CD14-positive monocyte (primary cell): ENCODE measurements at regions not wholly inside any gene's neighbourhood (a gene's known extent, or its start where the extent isn't known, plus 50 kb on each side); places are given as distances from the start of the nearest gene placed in this dataset.

Experiments used
- DNase-seq, 3 donors: peaks; one replicate each; pipeline ENCODE4 v3.0.0-alpha.2; 2011 to 2022
- H2AFZ ChIP-seq: 2 replicates; pipeline ENCODE4 v1.6.0; 2012; ENCODE audit warnings: mild to moderate bottlenecking, low read depth, low read length, inconsistent platforms; ENCODE audit not compliant: insufficient read depth, poor library complexity, severe bottlenecking
- H3K27ac ChIP-seq, 2 donors: 1 replicate in 1 of 2; 2 replicates in 1 of 2; pipeline ENCODE4 v1.5.1; 2012 to 2013; ENCODE audit warnings: low read length in 2 of 2, control low read depth in 1 of 2, inconsistent platforms in 1 of 2, low read depth in 1 of 2, mild to moderate bottlenecking in 1 of 2
- H3K27me3 ChIP-seq, 2 donors: one replicate each; pipeline versions ENCODE4 v1.6.0 to v1.6.1; 2011 to 2013; ENCODE audit warnings: low read length in 2 of 2; ENCODE audit not compliant: control insufficient read depth in 2 of 2, insufficient read depth in 2 of 2
- H3K36me3 ChIP-seq, 2 donors: replicated peaks in 1 of 2; 1 replicate in 1 of 2; 2 replicates in 1 of 2; pipeline versions ENCODE4 v1.5.1 to v1.6.1; 2012 to 2013; ENCODE audit warnings: low read length in 2 of 2, control low read depth in 1 of 2, inconsistent platforms in 1 of 2, mild to moderate bottlenecking in 1 of 2; ENCODE audit not compliant: insufficient read depth in 2 of 2, control insufficient read depth in 1 of 2
- H3K4me1 ChIP-seq, 2 donors: 1 replicate in 1 of 2; 2 replicates in 1 of 2; pipeline versions ENCODE4 v1.5.1 to v1.6.1; 2012 to 2013; ENCODE audit warnings: low read length in 2 of 2, control low read depth in 1 of 2, inconsistent platforms in 1 of 2, mild to moderate bottlenecking in 1 of 2, moderate library complexity in 1 of 2; ENCODE audit not compliant: insufficient read depth in 2 of 2, control insufficient read depth in 1 of 2
- H3K4me2 ChIP-seq: replicated peaks from 2 replicates; pipeline ENCODE3; 2012; ENCODE audit warnings: low read length, moderate library complexity, mild to moderate bottlenecking; ENCODE audit not compliant: poor library complexity, severe bottlenecking; ENCODE audit errors: extremely low read depth
- H3K4me3 ChIP-seq, 3 experiments: fragments of 200-600 bp in 1 of 3; sonication (generic) in 1 of 3; replicated peaks in 1 of 3; 1 replicate in 2 of 3; 2 replicates in 1 of 3; pipeline ENCODE4 v1.5.1; 2011 to 2013; ENCODE audit warnings: low read length in 3 of 3, mild to moderate bottlenecking in 3 of 3, control low read depth in 2 of 3, low read depth in 2 of 3, inconsistent platforms in 1 of 3, moderate library complexity in 1 of 3
- H3K79me2 ChIP-seq: 2 replicates; pipeline ENCODE4 v1.6.0; 2012; ENCODE audit warnings: mild to moderate bottlenecking, control low read depth, inconsistent platforms, low read length, moderate library complexity; ENCODE audit not compliant: insufficient read depth
- H3K9ac ChIP-seq: 2 replicates; pipeline ENCODE4 v1.6.0; 2017; ENCODE audit warnings: low read length, mild to moderate bottlenecking; ENCODE audit not compliant: insufficient read depth, poor library complexity, severe bottlenecking
- H3K9me3 ChIP-seq, 2 donors: replicated peaks in 1 of 2; 1 replicate in 1 of 2; 2 replicates in 1 of 2; pipeline versions ENCODE4 v1.5.1 to v1.6.1; 2012 to 2013; ENCODE audit warnings: low read length in 2 of 2, control low read depth in 1 of 2; ENCODE audit not compliant: control insufficient read depth in 1 of 2, insufficient read depth in 1 of 2
- H4K20me1 ChIP-seq: 2 replicates; pipeline ENCODE4 v1.6.0; 2012; ENCODE audit warnings: mild to moderate bottlenecking, low read length, control low read depth, moderate library complexity; ENCODE audit not compliant: insufficient read depth
- H3K27ac Mint-ChIP-seq, 7 donors: one replicate each; pipeline ENCODE4 v1.8.0; 2020; ENCODE audit warnings: mild to moderate bottlenecking in 7 of 7, mixed read lengths in 7 of 7, moderate library complexity in 6 of 7, inconsistent platforms in 2 of 7
- H3K27me3 Mint-ChIP-seq, 3 donors: one replicate each; pipeline ENCODE4 v1.8.0; 2021 to 2022; ENCODE audit warnings: low read depth in 3 of 3, mild to moderate bottlenecking in 3 of 3, mixed read lengths in 3 of 3, moderate library complexity in 3 of 3, inconsistent platforms in 1 of 3
- H3K36me3 Mint-ChIP-seq, 2 donors: one replicate each; pipeline ENCODE4 v1.8.0; 2020; ENCODE audit warnings: mixed read lengths in 2 of 2, inconsistent platforms in 1 of 2, mild to moderate bottlenecking in 1 of 2
- H3K4me1 Mint-ChIP-seq: one replicate; pipeline ENCODE4 v1.8.0; 2020; ENCODE audit warnings: mild to moderate bottlenecking, mixed read lengths
- H3K4me3 Mint-ChIP-seq, 2 donors: one replicate each; pipeline ENCODE4 v1.8.0; 2020; ENCODE audit warnings: mild to moderate bottlenecking in 2 of 2, mixed read lengths in 2 of 2, moderate library complexity in 1 of 2
- H3K9me3 Mint-ChIP-seq, 7 donors: one replicate each; pipeline ENCODE4 v1.8.0; 2020 to 2022; ENCODE audit warnings: mixed read lengths in 7 of 7, mild to moderate bottlenecking in 6 of 7, moderate library complexity in 6 of 7, inconsistent platforms in 2 of 7
- CTCF ChIP-seq: fragments of 200-600 bp; IDR thresholded peaks from one replicate; pipeline ENCODE4 v1.8.0; 2022; ENCODE audit warnings: antibody characterized with exemption, mild to moderate bottlenecking
- WGBS: methylation state at CpG from one replicate; pipeline ENCODE4 v1.1.5; 2013; ENCODE audit warnings: missing lambda C conversion rate; ENCODE audit not compliant: insufficient coverage; 5-methylcytosine and 5-hydroxymethylcytosine counted together
- intact Hi-C, 2 donors: fragments of 100-400 bp; cut with micrococcal nuclease; formaldehyde crosslinking; loops; one replicate each; pipeline versions ENCODE4 v1.15.0 to v1.15.1; 2023

GRCh38 chr16:48811478-48811877 is 201.5 kb upstream of the N4BP1 start:
- no peaks in the 10 kb centered on the region for H3K4me1 ChIP-seq
- no peaks in the 10 kb centered on the region for H3K36me3 Mint-ChIP-seq
- peaks cover 5 to 14% (median 8%) of the 10 kb centered on the region in 7 donors for H3K9me3 Mint-ChIP-seq
- H3K27ac Mint-ChIP-seq = no peak overlapping the region
- peak overlapping the region in 1 of 2 donors; percentile 81 for H3K4me3 Mint-ChIP-seq
- H3K9me3 ChIP-seq = peaks cover 0 to 9% of the 10 kb centered on the region in 2 donors
- H2AFZ ChIP-seq = no peak overlapping the region
- 11% methylated on average over 8 of the region's 11 CpGs for WGBS
- no peaks in the 10 kb centered on the region for H3K4me1 Mint-ChIP-seq
- DNase-seq = no peak
- H4K20me1 ChIP-seq = no peaks in the 10 kb centered on the region
- no peaks in the 10 kb centered on the region for H3K79me2 ChIP-seq
- H3K27me3 ChIP-seq = peaks cover 29 to 42% of the 10 kb centered on the region in 2 donors
- no peak overlapping the region for H3K4me2 ChIP-seq
- TF ChIP-seq CTCF = no peak
- H3K27ac ChIP-seq = no peak overlapping the region
- H3K27me3 Mint-ChIP-seq = peaks cover 33 to 53% (median 37%) of the 10 kb centered on the region in 3 donors
- H3K9ac ChIP-seq = no peak overlapping the region
- H3K4me3 ChIP-seq = no peak overlapping the region
- intact Hi-C loops = no loop called here
- H3K36me3 ChIP-seq = no peaks in the 10 kb centered on the region

DNA sequence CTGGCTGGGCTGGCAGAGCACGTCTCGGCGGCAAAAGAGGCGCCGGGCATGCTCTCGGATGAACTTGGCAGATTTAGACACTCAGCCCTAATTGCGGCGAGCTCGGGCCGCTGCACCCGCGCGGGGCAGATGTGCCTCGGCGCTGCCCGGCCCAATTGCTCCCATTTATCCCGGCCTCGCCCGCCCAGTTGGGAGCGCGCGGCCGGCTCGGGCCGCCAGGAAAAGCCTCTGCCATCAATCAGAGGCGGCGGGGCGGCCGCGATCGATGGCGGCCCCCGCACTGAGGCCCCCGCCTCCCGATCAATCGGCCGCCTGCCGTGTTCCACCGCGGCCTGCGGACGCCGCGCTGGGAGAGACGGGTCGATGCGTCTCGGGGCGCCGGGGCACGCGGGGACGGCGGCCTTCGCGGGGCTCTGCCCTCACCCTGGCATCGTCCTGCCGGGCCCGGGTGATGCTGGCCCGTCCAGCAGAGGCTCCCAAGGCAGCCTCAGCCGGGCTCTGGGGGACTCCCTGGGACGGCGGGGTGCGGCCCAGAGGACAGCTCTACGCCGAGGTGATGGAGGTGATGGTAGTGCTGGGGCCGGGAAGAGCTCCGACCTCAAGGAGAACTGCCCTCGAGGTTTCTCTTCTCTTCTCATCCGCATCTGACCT is 200.9 kb upstream of the N4BP1 start:
- no peak overlapping the region for H3K27ac ChIP-seq
- DNase-seq = no peak
- TF ChIP-seq CTCF = no peak
- H3K27me3 ChIP-seq = peaks cover 29 to 42% of the 10 kb centered on the region in 2 donors
- no peaks in the 10 kb centered on the region for H3K4me1 ChIP-seq
- intact Hi-C loops = no loop called here
- 4% methylated on average over 68 of the region's 70 CpGs for WGBS
- Mint-ChIP-seq H3K4me3 (peak overlapping the region in 1 of 2 donors; percentile 81), H3K36me3 (no peaks in the 10 kb centered on the region), H3K9me3 (peaks cover 5 to 14% (median 8%) of the 10 kb centered on the region in 7 donors), H3K27me3 (peaks cover 35 to 53% (median 37%) of the 10 kb centered on the region in 3 donors), H3K27ac (no peak overlapping the region), H3K4me1 (no peaks in the 10 kb centered on the region)
- H2AFZ ChIP-seq = no peak overlapping the region
- no peak overlapping the region for H3K4me3 ChIP-seq
- H3K9me3 ChIP-seq = peaks cover 0 to 9% of the 10 kb centered on the region in 2 donors
- no peaks in the 10 kb centered on the region for H4K20me1 ChIP-seq
- H3K36me3 ChIP-seq = no peaks in the 10 kb centered on the region
- no peaks in the 10 kb centered on the region for H3K79me2 ChIP-seq
- no peak overlapping the region for H3K9ac ChIP-seq
- H3K4me2 ChIP-seq = no peak overlapping the region
